Adrenal gland (tissue), 9 donors: ENCODE measurements at regions not wholly inside any gene's neighbourhood (a gene's known extent, or its start where the extent isn't known, plus 50 kb on each side); places are given as distances from the start of the nearest gene placed in this dataset.

Experiments
- DNase-seq, 7 donors: peaks; one replicate each; pipeline ENCODE4 v3.0.0-alpha.2; 2019 to 2020
- H3K27ac ChIP-seq, 5 donors: fragments of 200-600 bp; sonication (generic) in 4 of 5; 1 replicate in 3 of 5; 2 replicates in 2 of 5; pipeline versions ENCODE4 v1.5.1 to v1.8.0; 2016 to 2020; ENCODE audit warnings: mild to moderate bottlenecking in 1 of 5
- H3K27me3 ChIP-seq: fragments of 200-600 bp; 2 replicates; pipeline ENCODE4 v1.8.0; 2021
- H3K36me3 ChIP-seq, 2 donors: fragments of 200-600 bp; replicated peaks in 1 of 2; 1 replicate in 1 of 2; 2 replicates in 1 of 2; pipeline versions ENCODE4 v1.5.1 to v1.8.0; 2018 to 2022
- H3K4me1 ChIP-seq, 2 donors: fragments of 200-600 bp; replicated peaks in 1 of 2; 1 replicate in 1 of 2; 2 replicates in 1 of 2; pipeline versions ENCODE4 v1.5.1 to v1.8.0; 2018 to 2021
- H3K4me3 ChIP-seq, 4 donors: fragments of 200-600 bp; sonication (generic) in 3 of 4; one replicate each; pipeline ENCODE4 v1.5.1; 2016 to 2018
- H3K9me3 ChIP-seq, 3 donors: fragments of 200-600 bp; sonication (generic) in 1 of 3; replicated peaks in 1 of 3; 1 replicate in 2 of 3; 2 replicates in 1 of 3; pipeline versions ENCODE4 v1.5.1 to v1.8.0; 2016 to 2021
- POLR2A ChIP-seq, 2 donors: fragments of 450-650 bp; IDR thresholded peaks; one replicate each; pipeline ENCODE4 v1.6.1; 2017; ENCODE audit warnings: antibody characterized with exemption in 2 of 2, mild to moderate bottlenecking in 2 of 2, moderate library complexity in 1 of 2
- WGBS, 4 donors: extraction: QIAGEN DNeasy Blood & Tissue Kit in 2 of 4; methylation state at CpG; one replicate each; pipeline versions ENCODE4 v1.1.5 to v1.1.7; 2013 to 2017; 5-methylcytosine and 5-hydroxymethylcytosine counted together
- intact Hi-C, 2 donors: fragments of 100-400 bp; cut with DNase I; formaldehyde crosslinking; loops; one replicate each; pipeline versions ENCODE4 v1.14.1 to v1.15.0; 2022 to 2023
- TF ChIP-seq, protein P1 (sequence below), 6 experiments: fragments of 450-650 bp in 4 of 6; fragments of 200-600 bp in 2 of 6; sonication (generic) in 1 of 6; IDR thresholded peaks; 1 replicate in 5 of 6; 2 replicates in 1 of 6; pipeline versions ENCODE4 v1.5.1 to v1.8.0; 2016 to 2021; ENCODE audit warnings: antibody characterized with exemption in 6 of 6, mild to moderate bottlenecking in 2 of 6, moderate library complexity in 1 of 6
- donor health status: healthy with polysubstance abuse.
- donor health status: Bipolar disorder and iron deficiency.
- donor health status: DM: yes; HTN: yes; CAD: no.
- donor health status: DM: no; HTN: no; CAD: no.
- donor health status: DM: no; HTN: no; CAD: no.

DNA sequence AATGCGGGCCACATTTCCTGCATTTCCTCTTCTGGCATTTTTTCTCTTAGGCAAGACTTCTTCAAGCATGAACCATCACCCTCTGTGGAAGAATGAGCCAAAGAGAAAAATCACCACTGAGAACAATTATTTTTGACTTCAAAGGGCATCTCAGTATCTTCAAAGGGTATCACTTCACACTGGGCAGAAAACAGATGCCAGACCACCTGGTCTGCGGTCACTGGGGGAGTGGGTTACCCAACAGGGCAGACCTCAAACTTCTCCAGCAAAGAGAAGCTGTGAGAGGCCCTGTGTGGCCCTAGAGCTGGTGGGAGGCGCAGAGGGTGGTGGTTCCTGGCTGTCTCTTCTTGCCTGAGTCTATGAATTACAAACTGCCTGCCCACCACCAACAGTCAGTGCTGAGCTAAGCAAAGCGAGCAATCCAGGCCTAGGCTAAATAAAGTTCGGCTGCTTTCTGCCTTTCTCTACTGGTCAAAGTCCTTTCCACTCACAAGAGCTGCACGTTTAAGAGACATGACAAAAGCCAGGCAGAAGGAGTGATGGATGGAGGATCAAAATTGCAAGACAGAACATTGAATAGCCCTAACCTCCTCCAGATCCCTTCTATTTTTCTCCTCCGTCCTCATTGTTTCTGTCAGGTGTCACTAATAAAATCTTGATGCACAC lies 602.7 kb upstream of the CDH5 start:
- no peak overlapping the region for H3K27ac ChIP-seq
- no peaks in the 10 kb centered on the region for H3K4me1 ChIP-seq
- intact Hi-C loops: no loop called here
- H3K9me3 ChIP-seq: no peaks in the 10 kb centered on the region
- no peaks in the 10 kb centered on the region for H3K27me3 ChIP-seq
- no peak for TF ChIP-seq POLR2A (IDR thresholded peaks at IDR 0.05)
- TF ChIP-seq, protein P1, sequence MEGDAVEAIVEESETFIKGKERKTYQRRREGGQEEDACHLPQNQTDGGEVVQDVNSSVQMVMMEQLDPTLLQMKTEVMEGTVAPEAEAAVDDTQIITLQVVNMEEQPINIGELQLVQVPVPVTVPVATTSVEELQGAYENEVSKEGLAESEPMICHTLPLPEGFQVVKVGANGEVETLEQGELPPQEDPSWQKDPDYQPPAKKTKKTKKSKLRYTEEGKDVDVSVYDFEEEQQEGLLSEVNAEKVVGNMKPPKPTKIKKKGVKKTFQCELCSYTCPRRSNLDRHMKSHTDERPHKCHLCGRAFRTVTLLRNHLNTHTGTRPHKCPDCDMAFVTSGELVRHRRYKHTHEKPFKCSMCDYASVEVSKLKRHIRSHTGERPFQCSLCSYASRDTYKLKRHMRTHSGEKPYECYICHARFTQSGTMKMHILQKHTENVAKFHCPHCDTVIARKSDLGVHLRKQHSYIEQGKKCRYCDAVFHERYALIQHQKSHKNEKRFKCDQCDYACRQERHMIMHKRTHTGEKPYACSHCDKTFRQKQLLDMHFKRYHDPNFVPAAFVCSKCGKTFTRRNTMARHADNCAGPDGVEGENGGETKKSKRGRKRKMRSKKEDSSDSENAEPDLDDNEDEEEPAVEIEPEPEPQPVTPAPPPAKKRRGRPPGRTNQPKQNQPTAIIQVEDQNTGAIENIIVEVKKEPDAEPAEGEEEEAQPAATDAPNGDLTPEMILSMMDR (IDR thresholded peaks at IDR 0.05): no peak
- no peak overlapping the region for H3K4me3 ChIP-seq
- 76 to 93% (median 88%) methylated on average over 5 to 7 of the region's 7 CpGs for WGBS, 4 donors
- no peak for DNase-seq
- H3K36me3 ChIP-seq: no peaks in the 10 kb centered on the region

DNA sequence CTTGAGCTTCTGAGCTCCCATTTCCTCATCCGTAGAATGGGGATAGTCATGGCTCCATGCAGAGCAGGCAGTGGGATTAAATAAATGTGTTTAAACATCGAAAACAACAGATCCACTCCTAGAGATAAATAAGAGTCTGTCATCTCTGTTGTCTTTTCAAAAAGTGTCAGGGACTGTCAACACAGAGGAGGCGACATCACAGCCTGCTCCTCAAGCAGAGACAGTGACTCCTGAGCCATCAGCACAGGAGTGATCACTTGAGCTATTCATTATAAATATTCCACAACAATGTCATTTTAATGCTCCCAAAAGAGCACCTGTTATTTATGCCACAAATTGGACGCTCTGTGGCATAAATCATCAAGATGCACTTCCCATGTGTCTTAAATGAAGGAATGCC lies 605.6 kb upstream of the CDH5 start:
- Histone ChIP-seq H3K4me1 (no peaks in the 10 kb centered on the region), H3K9me3 (no peaks in the 10 kb centered on the region), H3K27ac (no peak overlapping the region), H3K27me3 (no peaks in the 10 kb centered on the region), H3K4me3 (no peak overlapping the region), H3K36me3 (no peaks in the 10 kb centered on the region)
- intact Hi-C loops: no loop called here
- WGBS, 4 donors: 76 to 88% (median 86%) methylated on average over 4 of the region's 4 CpGs
- no peak for TF ChIP-seq POLR2A (IDR thresholded peaks at IDR 0.05)
- TF ChIP-seq, protein P1 (IDR thresholded peaks at IDR 0.05): no peak
- DNase-seq: no peak

DNA sequence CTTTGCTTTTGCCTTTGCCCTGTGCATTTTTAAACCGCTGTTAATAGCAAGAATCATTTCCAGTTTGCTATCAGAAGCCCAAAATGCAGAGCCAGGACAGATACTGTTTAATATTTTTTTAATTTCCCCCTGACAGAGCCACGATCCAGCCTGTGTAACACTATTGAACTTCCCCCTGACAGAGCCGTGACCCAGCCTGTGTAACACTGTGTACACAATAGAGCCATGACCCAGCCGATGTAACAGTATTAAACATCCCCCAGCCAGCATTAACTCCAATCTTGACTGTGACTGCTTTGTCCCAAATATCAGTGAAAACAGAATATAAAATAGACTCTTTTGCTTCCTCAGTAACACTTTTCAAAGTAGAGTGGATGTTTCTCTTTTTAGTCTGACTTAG lies 607.9 kb upstream of the CDH5 start:
- Histone ChIP-seq H3K4me3 (no peak overlapping the region), H3K27ac (no peak overlapping the region), H3K27me3 (no peaks in the 10 kb centered on the region), H3K9me3 (no peaks in the 10 kb centered on the region), H3K36me3 (no peaks in the 10 kb centered on the region), H3K4me1 (no peaks in the 10 kb centered on the region)
- 68 to 78% (median 75%) methylated on average over 4 of the region's 4 CpGs for WGBS, 4 donors
- intact Hi-C loops: no loop called here
- no peak for DNase-seq
- TF ChIP-seq, protein P1 (IDR thresholded peaks at IDR 0.05): no peak
- TF ChIP-seq POLR2A (IDR thresholded peaks at IDR 0.05): no peak

DNA sequence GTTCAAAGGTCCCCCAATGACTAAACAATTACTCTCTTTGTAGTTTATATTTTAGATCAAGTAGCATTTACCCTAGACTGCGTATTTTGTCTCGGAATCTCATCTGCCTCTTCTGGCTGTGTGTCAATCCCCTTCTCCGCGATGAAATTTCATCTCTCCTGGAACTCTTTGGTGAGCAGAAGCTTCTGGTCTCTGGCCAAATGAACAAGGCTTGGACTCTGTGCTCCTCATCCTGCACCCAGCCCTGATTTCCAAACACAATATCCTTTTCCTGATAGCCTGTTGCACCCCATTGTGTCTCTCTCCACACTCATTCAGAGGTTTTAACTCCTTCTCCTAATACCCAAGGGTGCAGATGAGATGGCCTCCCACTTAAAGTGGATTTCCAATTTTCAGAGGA lies 609.4 kb upstream of the CDH5 start:
- H3K9me3 ChIP-seq: no peaks in the 10 kb centered on the region
- no peak overlapping the region for H3K27ac ChIP-seq
- no peak for TF ChIP-seq POLR2A (IDR thresholded peaks at IDR 0.05)
- TF ChIP-seq, protein P1 (IDR thresholded peaks at IDR 0.05): no peak
- no peaks in the 10 kb centered on the region for H3K4me1 ChIP-seq
- H3K27me3 ChIP-seq: no peaks in the 10 kb centered on the region
- DNase-seq: no peak
- H3K4me3 ChIP-seq: no peak overlapping the region
- no peaks in the 10 kb centered on the region for H3K36me3 ChIP-seq
- intact Hi-C loops: no loop called here
- 63 to 84% (median 80%) methylated on average over 4 of the region's 4 CpGs for WGBS, 4 donors
